ENCODE measurements at regions not wholly inside any gene's neighbourhood (a gene's known extent, or its start where the extent isn't known, plus 50 kb on each side); places are given as distances from the start of the nearest gene placed in this dataset.

GRCh38 chr1:2931724-2932401, 89.4 kb upstream of the ACTRT2 start:
- TF ChIP-seq, protein P1, sequence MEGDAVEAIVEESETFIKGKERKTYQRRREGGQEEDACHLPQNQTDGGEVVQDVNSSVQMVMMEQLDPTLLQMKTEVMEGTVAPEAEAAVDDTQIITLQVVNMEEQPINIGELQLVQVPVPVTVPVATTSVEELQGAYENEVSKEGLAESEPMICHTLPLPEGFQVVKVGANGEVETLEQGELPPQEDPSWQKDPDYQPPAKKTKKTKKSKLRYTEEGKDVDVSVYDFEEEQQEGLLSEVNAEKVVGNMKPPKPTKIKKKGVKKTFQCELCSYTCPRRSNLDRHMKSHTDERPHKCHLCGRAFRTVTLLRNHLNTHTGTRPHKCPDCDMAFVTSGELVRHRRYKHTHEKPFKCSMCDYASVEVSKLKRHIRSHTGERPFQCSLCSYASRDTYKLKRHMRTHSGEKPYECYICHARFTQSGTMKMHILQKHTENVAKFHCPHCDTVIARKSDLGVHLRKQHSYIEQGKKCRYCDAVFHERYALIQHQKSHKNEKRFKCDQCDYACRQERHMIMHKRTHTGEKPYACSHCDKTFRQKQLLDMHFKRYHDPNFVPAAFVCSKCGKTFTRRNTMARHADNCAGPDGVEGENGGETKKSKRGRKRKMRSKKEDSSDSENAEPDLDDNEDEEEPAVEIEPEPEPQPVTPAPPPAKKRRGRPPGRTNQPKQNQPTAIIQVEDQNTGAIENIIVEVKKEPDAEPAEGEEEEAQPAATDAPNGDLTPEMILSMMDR (IDR thresholded peaks at IDR 0.05), result no peak
- no peak for TF ChIP-seq EZH2 (IDR thresholded peaks at IDR 0.05; ENCODE audit: borderline replicate concordance, insufficient read depth, low read depth, low read length, poor library complexity, severe bottlenecking)
